ENCODE measurements at regions not wholly inside any gene's neighbourhood (a gene's known extent, or its start where the extent isn't known, plus 50 kb on each side); places are given as distances from the start of the nearest gene placed in this dataset.

DNA sequence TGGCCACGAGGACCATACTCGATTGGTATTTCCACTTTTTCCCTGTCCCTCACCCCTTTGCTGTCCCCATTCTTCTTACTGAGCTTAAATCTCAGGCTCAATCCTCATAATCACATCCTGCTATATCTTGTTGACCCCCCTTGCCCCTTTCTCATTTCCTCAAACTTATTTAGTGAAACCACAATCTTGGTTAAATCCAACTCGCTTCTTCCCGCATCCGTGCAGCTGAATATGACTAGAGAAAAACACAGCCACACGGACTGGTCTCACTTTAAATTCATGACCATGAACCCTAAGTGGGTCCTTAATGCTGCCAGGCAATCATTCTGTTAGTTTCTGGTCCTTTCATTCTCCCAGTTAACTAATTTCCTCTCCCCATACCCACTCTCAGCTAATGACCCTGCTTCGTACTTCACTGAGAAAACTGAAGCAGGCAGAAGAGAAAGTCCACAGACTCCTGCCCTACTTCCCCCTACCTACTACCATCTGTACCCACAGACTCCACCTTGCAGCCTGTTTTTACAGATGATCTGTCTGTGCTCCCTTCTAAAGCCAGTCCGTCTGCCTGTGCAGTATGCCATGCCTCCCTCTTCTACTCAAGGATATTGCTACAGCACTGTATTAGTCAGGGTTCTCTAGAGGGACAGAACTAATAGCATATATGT is 96.8 kb upstream of the LMO4 start:
- Mint-ChIP-seq H3K36me3 (ENCODE audit: low read depth) (no peaks in the 10 kb centered on the region), H3K27me3 (no peaks in the 10 kb centered on the region), H3K27ac (no peak overlapping the region), H3K4me1 (ENCODE audit: low read depth) (no peaks in the 10 kb centered on the region), H3K9me3 (no peaks in the 10 kb centered on the region), H3K4me3 (no peak overlapping the region)
- Histone ChIP-seq H3K4me3 (ENCODE audit: low read length) (no peak overlapping the region), H3K9me3 (ENCODE audit: control insufficient read depth in 1 of 2, insufficient read depth in 1 of 2, low read length in 2 of 2) (no peaks in the 10 kb centered on the region), H3K4me1 (ENCODE audit: insufficient read depth, low read length) (no peaks in the 10 kb centered on the region), H3K36me3 (ENCODE audit: insufficient read depth, low read length) (no peaks in the 10 kb centered on the region), H3K27me3 (ENCODE audit: control insufficient read depth in 1 of 2, insufficient read depth in 2 of 2, low read length in 2 of 2) (peaks cover 2 to 3% of the 10 kb centered on the region in 2 experiments), H3K27ac (ENCODE audit: low read depth in 1 of 2, low read length in 2 of 2) (no peak overlapping the region)
- TF ChIP-seq, protein P1, sequence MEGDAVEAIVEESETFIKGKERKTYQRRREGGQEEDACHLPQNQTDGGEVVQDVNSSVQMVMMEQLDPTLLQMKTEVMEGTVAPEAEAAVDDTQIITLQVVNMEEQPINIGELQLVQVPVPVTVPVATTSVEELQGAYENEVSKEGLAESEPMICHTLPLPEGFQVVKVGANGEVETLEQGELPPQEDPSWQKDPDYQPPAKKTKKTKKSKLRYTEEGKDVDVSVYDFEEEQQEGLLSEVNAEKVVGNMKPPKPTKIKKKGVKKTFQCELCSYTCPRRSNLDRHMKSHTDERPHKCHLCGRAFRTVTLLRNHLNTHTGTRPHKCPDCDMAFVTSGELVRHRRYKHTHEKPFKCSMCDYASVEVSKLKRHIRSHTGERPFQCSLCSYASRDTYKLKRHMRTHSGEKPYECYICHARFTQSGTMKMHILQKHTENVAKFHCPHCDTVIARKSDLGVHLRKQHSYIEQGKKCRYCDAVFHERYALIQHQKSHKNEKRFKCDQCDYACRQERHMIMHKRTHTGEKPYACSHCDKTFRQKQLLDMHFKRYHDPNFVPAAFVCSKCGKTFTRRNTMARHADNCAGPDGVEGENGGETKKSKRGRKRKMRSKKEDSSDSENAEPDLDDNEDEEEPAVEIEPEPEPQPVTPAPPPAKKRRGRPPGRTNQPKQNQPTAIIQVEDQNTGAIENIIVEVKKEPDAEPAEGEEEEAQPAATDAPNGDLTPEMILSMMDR (IDR thresholded peaks at IDR 0.05): no peak
- DNase-seq (no peak), ATAC-seq (ENCODE audit: poor library complexity) (no peak)
- ChIA-PET CTCF (no interaction called here), POLR2A (no interaction called here)
- intact Hi-C loops (cut with DNase I, micrococcal nuclease): no loop called here

DNA sequence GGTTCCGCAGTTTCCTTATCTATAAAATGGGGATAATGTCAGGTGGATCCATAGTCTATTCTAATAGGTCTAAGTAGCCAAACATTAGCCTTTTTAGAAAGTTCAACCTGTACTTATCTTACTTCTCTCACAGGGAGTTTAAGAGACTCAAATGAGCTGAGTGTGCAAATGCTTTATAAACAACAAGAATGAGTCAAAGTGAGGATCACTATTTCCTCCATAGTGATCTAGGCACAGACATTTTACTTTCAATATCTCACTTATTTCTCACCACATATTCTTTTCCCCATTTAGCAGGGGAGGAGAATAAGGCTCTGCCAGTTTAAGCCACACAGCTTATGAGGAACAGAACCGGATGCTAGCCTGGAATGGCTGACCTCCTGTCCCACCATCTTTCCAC is 92.1 kb upstream of the LMO4 start:
- ATAC-seq (ENCODE audit: poor library complexity) (no peak), DNase-seq (no peak)
- peaks cover 5% of the 10 kb centered on the region for H3K27me3 Mint-ChIP-seq
- H3K9me3 Mint-ChIP-seq: no peaks in the 10 kb centered on the region
- TF ChIP-seq, protein P1 (IDR thresholded peaks at IDR 0.05): no peak
- CTCF ChIA-PET: no interaction called here
- no peak overlapping the region for H3K27ac Mint-ChIP-seq
- no peaks in the 10 kb centered on the region for H3K36me3 ChIP-seq (ENCODE audit: insufficient read depth, low read length)
- no peak overlapping the region for H3K4me3 ChIP-seq (ENCODE audit: low read length)
- H3K27ac ChIP-seq (ENCODE audit: low read depth in 1 of 2, low read length in 2 of 2): no peak overlapping the region
- intact Hi-C loops (cut with DNase I, micrococcal nuclease): no loop called here
- H3K27me3 ChIP-seq (ENCODE audit: control insufficient read depth in 1 of 2, insufficient read depth in 2 of 2, low read length in 2 of 2): peaks cover 3 to 5% of the 10 kb centered on the region in 2 experiments
- no peaks in the 10 kb centered on the region for H3K9me3 ChIP-seq (ENCODE audit: control insufficient read depth in 1 of 2, insufficient read depth in 1 of 2, low read length in 2 of 2)
- H3K4me3 Mint-ChIP-seq: no peak overlapping the region
- POLR2A ChIA-PET: no interaction called here
- H3K4me1 Mint-ChIP-seq (ENCODE audit: low read depth): no peaks in the 10 kb centered on the region
- H3K4me1 ChIP-seq (ENCODE audit: insufficient read depth, low read length): no peaks in the 10 kb centered on the region
- no peaks in the 10 kb centered on the region for H3K36me3 Mint-ChIP-seq (ENCODE audit: low read depth)

DNA sequence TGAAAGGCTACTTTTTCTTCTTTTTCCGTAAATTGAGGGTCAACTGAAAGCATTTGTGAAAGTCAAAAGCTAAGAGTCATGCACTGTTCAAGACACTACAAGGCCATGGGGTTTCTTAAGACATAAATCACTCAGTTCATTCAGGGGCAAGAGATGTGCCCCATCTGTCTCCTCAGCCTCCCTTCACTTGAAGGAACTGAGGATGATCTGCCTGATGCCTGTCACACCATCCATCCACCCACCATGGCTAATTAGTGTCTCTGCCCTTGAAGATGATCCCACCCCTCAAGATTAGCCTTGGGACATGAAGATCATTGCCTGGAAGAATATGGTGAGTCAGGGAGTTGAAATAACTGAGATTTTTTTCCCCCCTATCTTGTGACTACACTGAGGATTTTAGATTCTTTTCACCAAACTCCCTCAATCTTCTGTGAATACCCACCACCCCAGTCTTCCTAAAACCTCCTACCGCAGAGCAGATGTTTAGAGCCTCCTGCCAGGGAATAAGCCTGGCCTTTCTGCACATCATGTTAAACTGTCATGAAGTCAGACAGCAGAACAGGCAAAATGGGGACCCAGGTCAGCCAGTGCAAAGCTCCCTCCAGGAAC is 88.6 kb upstream of the LMO4 start:
- TF ChIP-seq, protein P1 (IDR thresholded peaks at IDR 0.05): no peak
- H3K4me3 Mint-ChIP-seq: no peak overlapping the region
- Histone ChIP-seq H3K9me3 (ENCODE audit: control insufficient read depth in 1 of 2, insufficient read depth in 1 of 2, low read length in 2 of 2) (no peaks in the 10 kb centered on the region), H3K36me3 (ENCODE audit: insufficient read depth, low read length) (no peaks in the 10 kb centered on the region), H3K27me3 (ENCODE audit: control insufficient read depth in 1 of 2, insufficient read depth in 2 of 2, low read length in 2 of 2) (peaks cover 0 to 3% of the 10 kb centered on the region in 2 experiments), H3K27ac (ENCODE audit: low read depth in 1 of 2, low read length in 2 of 2) (no peak overlapping the region), H3K4me1 (ENCODE audit: insufficient read depth, low read length) (no peaks in the 10 kb centered on the region), H3K4me3 (ENCODE audit: low read length) (no peak overlapping the region)
- H3K9me3 Mint-ChIP-seq: no peaks in the 10 kb centered on the region
- H3K27me3 Mint-ChIP-seq: peaks cover 5% of the 10 kb centered on the region
- H3K27ac Mint-ChIP-seq: no peak overlapping the region
- ATAC-seq (ENCODE audit: poor library complexity) (no peak), DNase-seq (no peak)
- no peaks in the 10 kb centered on the region for H3K4me1 Mint-ChIP-seq (ENCODE audit: low read depth)
- CTCF ChIA-PET: no interaction called here
- intact Hi-C loops (cut with DNase I, micrococcal nuclease): no loop called here
- H3K36me3 Mint-ChIP-seq (ENCODE audit: low read depth): no peaks in the 10 kb centered on the region
- POLR2A ChIA-PET: no interaction called here

Data from CD4-positive, alpha-beta T cell (primary cell).